AG04449 (cell line): ENCODE measurements at regions not wholly inside any gene's neighbourhood (a gene's known extent, or its start where the extent isn't known, plus 50 kb on each side); places are given as distances from the start of the nearest gene placed in this dataset.

Experiments used
- CTCF ChIA-PET: fragments of 350-600 bp; formaldehyde crosslinking; extraction: SDS; loops from one replicate; lab custom pipeline; 2021; ENCODE audit warnings: antibody characterized with exemption; lab: Yijun Ruan, JAX
- POLR2A ChIA-PET: fragments of 400-600, 350-600 bp; formaldehyde crosslinking; extraction: SDS; loops from one replicate; lab custom pipeline; 2020; ENCODE audit warnings: antibody characterized with exemption, inconsistent platforms; lab: Yijun Ruan, JAX
- DNase-seq: peaks from one replicate; pipeline ENCODE4 v3.0.0-alpha.2; 2010; ENCODE audit warnings: low read depth, low spot score
- H3K4me3 ChIP-seq: 2 replicates; pipeline ENCODE4 v1.5.1; 2011; ENCODE audit warnings: low read depth, mild to moderate bottlenecking, control low read depth, low read length
- TF ChIP-seq, protein P1 (sequence below): IDR thresholded peaks from one replicate; pipeline ENCODE4 v1.5.1; 2011; ENCODE audit warnings: mild to moderate bottlenecking, moderate library complexity, low read length, control low read depth, inconsistent platforms; ENCODE audit not compliant: insufficient read depth; ENCODE audit errors: missing control alignments

- no peak overlapping the region for H3K4me3 ChIP-seq
- POLR2A ChIA-PET, result no interaction called here
- CTCF ChIA-PET, result interaction anchor here (1.3 to 2.0 kb wide), 4 partner anchors 18 to 130 kb away, joined by 3 to 6 read pairs (median 4); no protein-coding TSS in a partner anchor
- DNase-seq, result no peak
- TF ChIP-seq, protein P1, sequence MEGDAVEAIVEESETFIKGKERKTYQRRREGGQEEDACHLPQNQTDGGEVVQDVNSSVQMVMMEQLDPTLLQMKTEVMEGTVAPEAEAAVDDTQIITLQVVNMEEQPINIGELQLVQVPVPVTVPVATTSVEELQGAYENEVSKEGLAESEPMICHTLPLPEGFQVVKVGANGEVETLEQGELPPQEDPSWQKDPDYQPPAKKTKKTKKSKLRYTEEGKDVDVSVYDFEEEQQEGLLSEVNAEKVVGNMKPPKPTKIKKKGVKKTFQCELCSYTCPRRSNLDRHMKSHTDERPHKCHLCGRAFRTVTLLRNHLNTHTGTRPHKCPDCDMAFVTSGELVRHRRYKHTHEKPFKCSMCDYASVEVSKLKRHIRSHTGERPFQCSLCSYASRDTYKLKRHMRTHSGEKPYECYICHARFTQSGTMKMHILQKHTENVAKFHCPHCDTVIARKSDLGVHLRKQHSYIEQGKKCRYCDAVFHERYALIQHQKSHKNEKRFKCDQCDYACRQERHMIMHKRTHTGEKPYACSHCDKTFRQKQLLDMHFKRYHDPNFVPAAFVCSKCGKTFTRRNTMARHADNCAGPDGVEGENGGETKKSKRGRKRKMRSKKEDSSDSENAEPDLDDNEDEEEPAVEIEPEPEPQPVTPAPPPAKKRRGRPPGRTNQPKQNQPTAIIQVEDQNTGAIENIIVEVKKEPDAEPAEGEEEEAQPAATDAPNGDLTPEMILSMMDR, result no peak
Observed at GRCh38 chr6:24987446-24988115, 51.8 kb upstream of the RIPOR2 start.

DNA sequence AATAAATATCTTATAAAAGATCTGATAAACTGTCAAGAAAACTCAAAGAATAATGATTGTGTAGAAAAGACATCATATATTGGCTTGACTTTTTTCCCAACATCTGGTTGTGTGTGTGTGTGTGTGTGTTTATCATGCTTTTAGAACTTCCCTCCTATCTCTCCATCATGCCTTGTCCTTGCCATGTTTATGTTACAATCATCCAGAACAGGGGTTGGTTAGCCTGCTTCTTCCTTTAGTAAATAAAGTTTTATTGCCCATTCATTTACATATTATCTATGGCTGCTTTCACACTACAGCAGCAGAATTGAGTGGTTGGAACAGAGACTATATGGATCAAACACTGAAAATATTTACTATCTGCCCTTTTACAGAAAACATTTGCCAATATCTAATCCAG, 52.8 kb upstream of the RIPOR2 start:
- no peak for DNase-seq
- CTCF ChIA-PET, result interaction anchor here (1.3 to 1.4 kb wide), 2 partner anchors 30 to 82 kb away, joined by 3 to 6 read pairs; no protein-coding TSS in a partner anchor
- no peak overlapping the region for H3K4me3 ChIP-seq
- TF ChIP-seq, protein P1, result no peak
- POLR2A ChIA-PET, result no interaction called here

GRCh38 chr6:24990236-24990845, 54.6 kb upstream of the RIPOR2 start:
- TF ChIP-seq, protein P1, result no peak
- H3K4me3 ChIP-seq, result no peak overlapping the region
- no peak for DNase-seq
- CTCF ChIA-PET, result interaction anchor here (0.8 to 7.2 kb wide), 27 partner anchors 8 to 203 kb away, joined by 3 to 188 read pairs (median 7); no protein-coding TSS in a partner anchor
- POLR2A ChIA-PET, result no interaction called here

GRCh38 chr6:24990944-24991809, 55.4 kb upstream of the RIPOR2 start:
- ChIA-PET POLR2A (interaction anchor here (0.6 kb wide), 1 partner anchor 140 kb away, joined by 3 read pairs; no protein-coding TSS in a partner anchor), CTCF (interaction anchor here (0.8 to 7.2 kb wide), 61 partner anchors 9 to 611 kb away, joined by 3 to 188 read pairs (median 5); no protein-coding TSS in a partner anchor)
- no peak overlapping the region for H3K4me3 ChIP-seq

GRCh38 chr6:24991810-24992467, 56.2 kb upstream of the RIPOR2 start:
- CTCF ChIA-PET, result interaction anchor here (0.7 to 7.2 kb wide), 56 partner anchors 9 to 610 kb away, joined by 3 to 188 read pairs (median 5); no protein-coding TSS in a partner anchor
- POLR2A ChIA-PET, result no interaction called here
- H3K4me3 ChIP-seq, result no peak overlapping the region

More at GRCh38 chr6:24990944-24991809, 55.4 kb upstream of the RIPOR2 start:
- no peak for DNase-seq
- TF ChIP-seq, protein P1, result no peak

More at GRCh38 chr6:24991810-24992467, 56.2 kb upstream of the RIPOR2 start:
- DNase-seq, result no peak
- TF ChIP-seq, protein P1, result peak; percentile 54
